Liver (tissue), 8 donors: ENCODE measurements at regions not wholly inside any gene's neighbourhood (a gene's known extent, or its start where the extent isn't known, plus 50 kb on each side); places are given as distances from the start of the nearest gene placed in this dataset.

Source experiments
- DNase-seq: peaks from one replicate; pipeline ENCODE4 v3.0.0-alpha.2; 2017; ENCODE audit warnings: low spot score
- H3K27ac ChIP-seq, 2 donors: one replicate each; pipeline ENCODE4 v1.7.0; 2013; ENCODE audit warnings: inconsistent platforms in 2 of 2, low read length in 2 of 2, control low read depth in 1 of 2, low read depth in 1 of 2, mild to moderate bottlenecking in 1 of 2
- H3K27me3 ChIP-seq, 4 donors: one replicate each; pipeline versions ENCODE4 v1.6.1 to v1.7.0; 2013; ENCODE audit warnings: low read length in 3 of 4, inconsistent platforms in 1 of 4, mild to moderate bottlenecking in 1 of 4, moderate library complexity in 1 of 4; ENCODE audit not compliant: control insufficient read depth in 4 of 4, insufficient read depth in 4 of 4
- H3K36me3 ChIP-seq, 4 donors: one replicate each; pipeline versions ENCODE4 v1.6.1 to v1.7.0; 2013; ENCODE audit warnings: low read length in 3 of 4, mild to moderate bottlenecking in 3 of 4, low read depth in 1 of 4, moderate library complexity in 1 of 4; ENCODE audit not compliant: control insufficient read depth in 4 of 4, insufficient read depth in 3 of 4
- H3K4me1 ChIP-seq, 4 donors: one replicate each; pipeline versions ENCODE4 v1.6.1 to v1.7.0; 2013; ENCODE audit warnings: low read length in 3 of 4, mild to moderate bottlenecking in 3 of 4, moderate library complexity in 1 of 4; ENCODE audit not compliant: control insufficient read depth in 4 of 4, insufficient read depth in 4 of 4
- H3K4me3 ChIP-seq, 3 donors: one replicate each; pipeline versions ENCODE4 v1.6.1 to v1.7.0; 2013; ENCODE audit warnings: low read length in 3 of 3, control low read depth in 1 of 3, low read depth in 1 of 3, mild to moderate bottlenecking in 1 of 3
- H3K9ac ChIP-seq, 2 donors: one replicate each; pipeline ENCODE4 v1.7.0; 2013; ENCODE audit warnings: low read length in 2 of 2, mild to moderate bottlenecking in 2 of 2, moderate library complexity in 2 of 2, control low read depth in 1 of 2, low read depth in 1 of 2
- H3K9me3 ChIP-seq, 4 donors: one replicate each; pipeline versions ENCODE4 v1.6.1 to v1.7.0; 2013; ENCODE audit warnings: low read length in 3 of 4; ENCODE audit not compliant: control insufficient read depth in 4 of 4
- ATF3 ChIP-seq: IDR thresholded peaks from 2 replicates; pipeline ENCODE4 v1.6.1; 2016; ENCODE audit warnings: antibody characterized with exemption
- CTCF ChIP-seq: fragments of 150-350 bp; IDR thresholded peaks from 2 replicates; pipeline ENCODE4 v1.5.1; 2017; ENCODE audit warnings: improper control_type of control experiment, low read depth, low read length; ENCODE audit not compliant: missing input control
- FOXA1 ChIP-seq: IDR thresholded peaks from 2 replicates; pipeline ENCODE4 v1.6.1; 2016; ENCODE audit warnings: antibody characterized with exemption
- GABPA ChIP-seq, 2 donors: IDR thresholded peaks in 1 of 2; conservative IDR thresholded peaks in 1 of 2; 2 replicates each; pipeline ENCODE4 v1.6.1; 2016; ENCODE audit warnings: antibody characterized with exemption in 2 of 2, mild to moderate bottlenecking in 1 of 2, moderate library complexity in 1 of 2
- HNF4A ChIP-seq, 2 donors: conservative IDR thresholded peaks; 2 replicates each; pipeline ENCODE4 v1.6.1; 2016; ENCODE audit warnings: antibody characterized with exemption in 2 of 2, mild to moderate bottlenecking in 2 of 2
- HNF4G ChIP-seq: IDR thresholded peaks from 2 replicates; pipeline ENCODE4 v1.6.1; 2016; ENCODE audit warnings: antibody characterized with exemption
- JUND ChIP-seq, 2 donors: IDR thresholded peaks; 2 replicates each; pipeline ENCODE4 v1.6.1; 2016; ENCODE audit warnings: antibody characterized with exemption in 2 of 2
- MAX ChIP-seq: IDR thresholded peaks from 2 replicates; pipeline ENCODE4 v1.6.1; 2016; ENCODE audit warnings: antibody characterized with exemption
- NR2F2 ChIP-seq: IDR thresholded peaks from 2 replicates; pipeline ENCODE4 v1.6.1; 2016; ENCODE audit warnings: antibody characterized with exemption
- RXRA ChIP-seq, 2 donors: IDR thresholded peaks; 2 replicates each; pipeline ENCODE4 v1.6.1; 2017 to 2018; ENCODE audit warnings: antibody characterized with exemption in 2 of 2, mild to moderate bottlenecking in 1 of 2
- SP1 ChIP-seq: IDR thresholded peaks from 2 replicates; pipeline ENCODE4 v1.6.1; 2018; ENCODE audit warnings: antibody characterized with exemption, mild to moderate bottlenecking
- TAF1 ChIP-seq: conservative IDR thresholded peaks from 2 replicates; pipeline ENCODE4 v1.6.1; 2016; ENCODE audit warnings: antibody characterized with exemption, mild to moderate bottlenecking
- YY1 ChIP-seq: IDR thresholded peaks from 2 replicates; pipeline ENCODE4 v1.6.1; 2016; ENCODE audit warnings: antibody characterized with exemption, mild to moderate bottlenecking
- WGBS: extraction: QIAGEN DNeasy Blood & Tissue Kit; methylation state at CpG from one replicate; pipeline ENCODE4 v1.1.7; 2013; 5-methylcytosine and 5-hydroxymethylcytosine counted together
- TF ChIP-seq, protein P1 (sequence below): IDR thresholded peaks from 2 replicates; pipeline ENCODE4 v1.6.1; 2016; ENCODE audit warnings: antibody characterized with exemption, mild to moderate bottlenecking
- donor health status: healthy.
- donor health status: healthy.
- donor health status: healthy.
- donor health status: healthy.
- donor health status: healthy.

DNA sequence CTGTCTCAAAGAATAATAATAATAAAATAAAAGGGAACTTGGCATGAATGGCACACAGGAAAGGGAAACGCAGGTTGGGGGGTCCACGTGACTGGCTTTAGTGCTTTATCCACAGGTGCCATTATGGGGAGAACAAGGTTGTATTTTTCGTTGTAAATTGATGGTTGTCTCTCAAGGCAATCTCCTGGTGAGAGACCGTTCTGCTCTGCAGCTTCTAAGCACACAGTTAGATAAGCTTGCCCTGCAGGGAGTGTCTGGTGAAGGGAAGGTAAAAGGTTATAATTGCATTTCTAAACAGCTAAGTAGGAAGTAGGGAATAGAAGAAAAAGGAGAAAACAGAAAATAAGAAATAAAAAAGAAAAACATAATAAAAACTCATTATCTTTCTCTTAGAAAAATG is 69.1 kb upstream of the CPSF6 start:
- no peak for TF ChIP-seq NR2F2
- TF ChIP-seq JUND (IDR thresholded peaks at IDR 0.05) = no peak
- TF ChIP-seq MAX = no peak
- H3K36me3 ChIP-seq = no peaks in the 10 kb centered on the region
- H3K9me3 ChIP-seq = no peaks in the 10 kb centered on the region
- no peak overlapping the region for H3K9ac ChIP-seq
- no peaks in the 10 kb centered on the region for H3K4me1 ChIP-seq
- H3K27ac ChIP-seq = no peak overlapping the region
- DNase-seq = no peak
- H3K27me3 ChIP-seq = no peaks in the 10 kb centered on the region
- 51% methylated on average over 4 of the region's 4 CpGs for WGBS
- H3K4me3 ChIP-seq = no peak overlapping the region

DNA sequence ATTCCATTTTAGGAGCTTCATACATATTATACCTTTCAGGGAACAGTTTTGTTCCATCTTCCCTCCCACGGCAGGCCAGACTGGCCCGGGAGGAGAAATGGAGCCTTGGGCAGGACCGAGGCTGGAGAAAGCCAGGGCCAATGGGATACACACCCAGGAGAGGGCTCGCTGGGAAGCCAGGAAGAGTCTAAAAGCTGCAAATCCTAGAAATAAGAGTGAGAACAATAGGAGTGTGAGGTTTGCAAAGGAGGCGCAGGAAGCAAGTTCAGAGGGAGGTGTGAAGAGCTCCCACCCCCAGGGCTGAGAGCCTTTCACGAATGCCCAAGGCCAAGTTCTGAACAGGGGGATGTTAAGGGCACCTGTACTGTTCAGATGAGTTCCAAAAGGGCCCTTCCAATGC is 67.5 kb upstream of the CPSF6 start:
- H3K9ac ChIP-seq = no peak overlapping the region
- WGBS = 87% methylated on average over 6 of the region's 6 CpGs

More for the DNA sequence above, 67.5 kb upstream of the CPSF6 start:
- no peaks in the 10 kb centered on the region for H3K4me1 ChIP-seq
- no peaks in the 10 kb centered on the region for H3K36me3 ChIP-seq
- no peak overlapping the region for H3K4me3 ChIP-seq
- H3K9me3 ChIP-seq = peaks cover 0 to 6% (median 1%) of the 10 kb centered on the region in 4 donors
- no peak overlapping the region for H3K27ac ChIP-seq
- no peak for DNase-seq
- no peak for TF ChIP-seq CTCF
- no peak for TF ChIP-seq HNF4G
- TF ChIP-seq HNF4A (conservative IDR thresholded peaks at IDR 0.05) = no peak
- TF ChIP-seq YY1 = no peak
- no peak for TF ChIP-seq ATF3
- no peak for TF ChIP-seq TAF1
- no peak for TF ChIP-seq FOXA1
- no peak for TF ChIP-seq SP1
- TF ChIP-seq, protein P1, sequence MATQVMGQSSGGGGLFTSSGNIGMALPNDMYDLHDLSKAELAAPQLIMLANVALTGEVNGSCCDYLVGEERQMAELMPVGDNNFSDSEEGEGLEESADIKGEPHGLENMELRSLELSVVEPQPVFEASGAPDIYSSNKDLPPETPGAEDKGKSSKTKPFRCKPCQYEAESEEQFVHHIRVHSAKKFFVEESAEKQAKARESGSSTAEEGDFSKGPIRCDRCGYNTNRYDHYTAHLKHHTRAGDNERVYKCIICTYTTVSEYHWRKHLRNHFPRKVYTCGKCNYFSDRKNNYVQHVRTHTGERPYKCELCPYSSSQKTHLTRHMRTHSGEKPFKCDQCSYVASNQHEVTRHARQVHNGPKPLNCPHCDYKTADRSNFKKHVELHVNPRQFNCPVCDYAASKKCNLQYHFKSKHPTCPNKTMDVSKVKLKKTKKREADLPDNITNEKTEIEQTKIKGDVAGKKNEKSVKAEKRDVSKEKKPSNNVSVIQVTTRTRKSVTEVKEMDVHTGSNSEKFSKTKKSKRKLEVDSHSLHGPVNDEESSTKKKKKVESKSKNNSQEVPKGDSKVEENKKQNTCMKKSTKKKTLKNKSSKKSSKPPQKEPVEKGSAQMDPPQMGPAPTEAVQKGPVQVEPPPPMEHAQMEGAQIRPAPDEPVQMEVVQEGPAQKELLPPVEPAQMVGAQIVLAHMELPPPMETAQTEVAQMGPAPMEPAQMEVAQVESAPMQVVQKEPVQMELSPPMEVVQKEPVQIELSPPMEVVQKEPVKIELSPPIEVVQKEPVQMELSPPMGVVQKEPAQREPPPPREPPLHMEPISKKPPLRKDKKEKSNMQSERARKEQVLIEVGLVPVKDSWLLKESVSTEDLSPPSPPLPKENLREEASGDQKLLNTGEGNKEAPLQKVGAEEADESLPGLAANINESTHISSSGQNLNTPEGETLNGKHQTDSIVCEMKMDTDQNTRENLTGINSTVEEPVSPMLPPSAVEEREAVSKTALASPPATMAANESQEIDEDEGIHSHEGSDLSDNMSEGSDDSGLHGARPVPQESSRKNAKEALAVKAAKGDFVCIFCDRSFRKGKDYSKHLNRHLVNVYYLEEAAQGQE = no peak
- TF ChIP-seq RXRA (IDR thresholded peaks at IDR 0.05) = no peak
- TF ChIP-seq NR2F2 = no peak
- TF ChIP-seq MAX = no peak
- no peak for TF ChIP-seq GABPA (IDR thresholded peaks at IDR 0.05 in 1 of 2, conservative IDR thresholded peaks at IDR 0.05 in 1 of 2)
- H3K27me3 ChIP-seq = no peaks in the 10 kb centered on the region
